SU-DHL-6 (cell line): ENCODE measurements at regions not wholly inside any gene's neighbourhood (a gene's known extent, or its start where the extent isn't known, plus 50 kb on each side); places are given as distances from the start of the nearest gene placed in this dataset.

ENCODE experiments used
- H2AFZ ChIP-seq: fragments of 200-600 bp; sonication (generic); 2 replicates; pipeline ENCODE4 v1.6.1; 2014; ENCODE audit warnings: low read depth, mild to moderate bottlenecking, moderate library complexity, mixed read lengths, antibody characterized with exemption, low read length; ENCODE audit not compliant: severe bottlenecking
- H3F3A ChIP-seq: fragments of 200-600 bp; shearing (Covaris generic); 2 replicates; pipeline ENCODE4 v1.6.0; 2016; ENCODE audit warnings: antibody characterized with exemption, mild to moderate bottlenecking; ENCODE audit not compliant: insufficient read depth
- H3K27ac ChIP-seq: fragments of 200-600 bp; sonication (generic); 2 replicates; pipeline ENCODE4 v1.5.1; 2016; ENCODE audit warnings: low read depth, mild to moderate bottlenecking, low read length, moderate library complexity, mixed read lengths
- H3K27me3 ChIP-seq: fragments of 200-600 bp; sonication (generic), shearing (Covaris generic); 2 replicates; pipeline ENCODE4 v1.6.0; 2014; ENCODE audit warnings: mild to moderate bottlenecking, low read length
- H3K36me3 ChIP-seq: fragments of 200-600 bp; sonication (generic); 2 replicates; pipeline ENCODE4 v1.6.1; 2014; ENCODE audit warnings: mild to moderate bottlenecking, low read length, mixed read lengths
- H3K4me2 ChIP-seq: fragments of 300-600, 200-600 bp; shearing (Covaris generic), sonication (generic); 2 replicates; pipeline ENCODE4 v1.6.0; 2014; ENCODE audit warnings: low read length, low read depth, mild to moderate bottlenecking; ENCODE audit not compliant: poor library complexity, severe bottlenecking
- H3K4me3 ChIP-seq: fragments of 200-600 bp; sonication (generic); 2 replicates; pipeline ENCODE4 v1.5.1; 2014; ENCODE audit warnings: antibody characterized with exemption, low read length, mild to moderate bottlenecking, mixed read lengths; ENCODE audit not compliant: insufficient read depth, poor library complexity, severe bottlenecking
- H3K79me2 ChIP-seq: fragments of 200-600 bp; sonication (generic); 2 replicates; pipeline ENCODE4 v1.6.1; 2014; ENCODE audit warnings: mild to moderate bottlenecking, low read length, moderate library complexity; ENCODE audit not compliant: insufficient read depth
- H3K9ac ChIP-seq: fragments of 200-600 bp; sonication (generic); 2 replicates; pipeline ENCODE4 v1.7.0; 2014; ENCODE audit warnings: mild to moderate bottlenecking, low read length
- H3K9me2 ChIP-seq: fragments of 200-600 bp; sonication (generic); replicated peaks from 2 replicates; pipeline ENCODE4 v1.6.1; 2014; ENCODE audit warnings: low read length; ENCODE audit not compliant: insufficient read depth
- H3K9me3 ChIP-seq: fragments of 200-600 bp; sonication (generic); 2 replicates; pipeline ENCODE4 v1.6.1; 2014; ENCODE audit warnings: low read length, mixed read lengths; ENCODE audit not compliant: insufficient read depth
- H4K20me1 ChIP-seq: fragments of 200-600 bp; sonication (generic); 2 replicates; pipeline ENCODE4 v1.6.1; 2014; ENCODE audit warnings: low read depth, mild to moderate bottlenecking, antibody characterized with exemption, low read length, moderate library complexity, mixed read lengths
- CTCF ChIP-seq: fragments of 200-600 bp; sonication (generic); IDR thresholded peaks from one replicate; pipeline ENCODE4 v1.5.1; 2017; ENCODE audit warnings: antibody characterized with exemption, mild to moderate bottlenecking, low read length, moderate library complexity; ENCODE audit not compliant: insufficient read depth, poor library complexity, severe bottlenecking
- EZH2phosphoT487 ChIP-seq: fragments of 200-600 bp; sonication (generic), shearing (Covaris generic); conservative IDR thresholded peaks from 2 replicates; pipeline ENCODE4 v1.6.1; 2018; ENCODE audit warnings: mild to moderate bottlenecking, antibody characterized with exemption, low read length, moderate library complexity, mixed read lengths

GRCh38 chr16:52034830-52035229 is 512.1 kb downstream of the TOX3 start:
- Histone ChIP-seq H3K9ac (no peak overlapping the region), H3K36me3 (no peaks in the 10 kb centered on the region), H3K9me2 (no peaks in the 10 kb centered on the region), H3K27ac (no peak overlapping the region), H3F3A (no peaks in the 10 kb centered on the region), H3K4me3 (no peak overlapping the region), H4K20me1 (no peaks in the 10 kb centered on the region), H2AFZ (no peak overlapping the region), H3K79me2 (no peaks in the 10 kb centered on the region), H3K9me3 (no peaks in the 10 kb centered on the region), H3K27me3 (no peaks in the 10 kb centered on the region), H3K4me2 (no peak overlapping the region)
- TF ChIP-seq EZH2phosphoT487 (no peak), CTCF (no peak)

- no peak overlapping the region for H2AFZ ChIP-seq
- no peaks in the 10 kb centered on the region for H4K20me1 ChIP-seq
- TF ChIP-seq EZH2phosphoT487 (no peak), CTCF (no peak)
- no peaks in the 10 kb centered on the region for H3K9me3 ChIP-seq
- no peaks in the 10 kb centered on the region for H3K27me3 ChIP-seq
- H3K9me2 ChIP-seq = no peaks in the 10 kb centered on the region
- no peaks in the 10 kb centered on the region for H3K36me3 ChIP-seq
- no peak overlapping the region for H3K27ac ChIP-seq
- no peak overlapping the region for H3K4me3 ChIP-seq
- no peaks in the 10 kb centered on the region for H3F3A ChIP-seq
- no peak overlapping the region for H3K9ac ChIP-seq
- no peaks in the 10 kb centered on the region for H3K79me2 ChIP-seq
- H3K4me2 ChIP-seq = no peak overlapping the region
These were observed 513.0 kb downstream of the TOX3 start for GRCh38 chr16:52033992-52034391.

- no peaks in the 10 kb centered on the region for H3K79me2 ChIP-seq
- no peaks in the 10 kb centered on the region for H3K27me3 ChIP-seq
- no peaks in the 10 kb centered on the region for H3K9me2 ChIP-seq
- TF ChIP-seq EZH2phosphoT487 = no peak
- no peak for TF ChIP-seq CTCF
- no peak overlapping the region for H3K4me2 ChIP-seq
- no peaks in the 10 kb centered on the region for H3F3A ChIP-seq
- no peaks in the 10 kb centered on the region for H4K20me1 ChIP-seq
- H3K9me3 ChIP-seq = no peaks in the 10 kb centered on the region
- H3K4me3 ChIP-seq = no peak overlapping the region
- no peak overlapping the region for H3K27ac ChIP-seq
- H3K36me3 ChIP-seq = no peaks in the 10 kb centered on the region
- no peak overlapping the region for H2AFZ ChIP-seq
- H3K9ac ChIP-seq = no peak overlapping the region
These were observed 524.0 kb downstream of the TOX3 start for GRCh38 chr16:52022980-52023379.
